NOMO-1 treated with dmso at 0.1 percent for 144 hours (cell line): ENCODE measurements at regions not wholly inside any gene's neighbourhood (a gene's known extent, or its start where the extent isn't known, plus 50 kb on each side); places are given as distances from the start of the nearest gene placed in this dataset.

ENCODE experiments used
- DNase-seq: peaks from one replicate; lab custom pipeline; 2025; ENCODE audit not compliant: unreplicated experiment; lab: John Stamatoyannopoulos, UW

DNA sequence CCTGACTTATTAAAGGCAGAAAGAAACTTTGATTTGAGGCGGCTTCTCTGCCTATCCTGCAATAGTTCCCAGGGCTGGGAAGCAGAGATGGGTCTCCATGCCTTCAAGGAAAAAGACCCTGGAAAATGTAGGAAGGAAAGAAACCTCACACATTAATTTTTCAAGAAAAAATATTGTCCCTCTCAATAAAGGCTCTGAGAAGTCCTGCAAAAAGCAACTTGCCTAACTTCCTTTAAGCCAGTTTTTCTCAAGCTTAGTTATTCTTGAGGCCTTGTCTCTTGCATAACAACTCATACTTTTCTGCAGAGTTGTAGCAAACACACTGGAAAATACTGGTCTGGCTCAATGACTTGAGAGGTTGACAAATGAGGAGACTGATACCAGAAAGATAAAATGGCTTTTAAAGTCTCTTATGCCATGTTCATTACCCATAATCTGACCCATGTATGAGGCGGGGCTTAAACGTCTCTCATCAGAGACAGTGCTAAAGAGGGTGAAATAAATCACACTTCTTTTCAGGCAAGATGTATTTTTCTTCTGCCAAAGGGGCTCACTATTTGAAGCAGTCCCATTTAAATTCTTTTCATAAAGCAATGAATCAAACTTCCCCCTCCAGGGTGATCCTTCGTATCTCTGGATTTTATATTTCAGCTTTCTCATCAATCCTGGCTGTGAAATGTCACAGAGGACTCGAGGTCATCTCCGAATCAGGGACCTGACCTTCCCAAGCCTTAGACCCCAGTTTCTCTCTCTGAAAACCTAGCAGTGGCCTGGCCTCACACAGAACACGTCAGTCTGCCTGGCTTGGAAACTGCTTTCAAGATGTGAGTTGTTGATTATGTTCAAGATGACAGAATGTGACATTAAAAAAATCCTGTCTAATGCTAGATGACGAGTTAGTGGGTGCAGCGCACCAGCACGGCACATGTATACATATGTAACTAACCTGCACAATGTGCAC, 82.3 kb upstream of the KCNG1 start:
- DNase-seq: no peak

DNA sequence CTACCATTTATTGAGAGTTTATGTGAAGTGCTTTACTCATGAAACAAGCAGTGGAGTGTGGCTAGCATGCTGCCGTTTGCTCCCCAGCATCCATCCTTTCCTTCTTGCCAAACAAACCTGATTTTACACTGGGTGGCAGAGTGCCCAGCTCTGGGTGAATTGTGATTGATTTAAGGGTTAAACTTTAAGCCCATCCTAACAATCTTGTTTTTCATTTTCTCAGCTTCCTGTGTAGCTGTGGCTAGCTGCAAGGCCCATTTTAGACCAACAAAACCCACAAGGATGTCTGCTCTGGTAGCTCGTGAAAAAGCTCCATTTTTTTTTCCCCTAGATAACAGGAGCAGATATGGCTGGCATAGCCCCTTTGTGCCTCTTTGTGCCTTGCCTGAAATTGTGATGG, 77.7 kb upstream of the KCNG1 start:
- DNase-seq: no peak

DNA sequence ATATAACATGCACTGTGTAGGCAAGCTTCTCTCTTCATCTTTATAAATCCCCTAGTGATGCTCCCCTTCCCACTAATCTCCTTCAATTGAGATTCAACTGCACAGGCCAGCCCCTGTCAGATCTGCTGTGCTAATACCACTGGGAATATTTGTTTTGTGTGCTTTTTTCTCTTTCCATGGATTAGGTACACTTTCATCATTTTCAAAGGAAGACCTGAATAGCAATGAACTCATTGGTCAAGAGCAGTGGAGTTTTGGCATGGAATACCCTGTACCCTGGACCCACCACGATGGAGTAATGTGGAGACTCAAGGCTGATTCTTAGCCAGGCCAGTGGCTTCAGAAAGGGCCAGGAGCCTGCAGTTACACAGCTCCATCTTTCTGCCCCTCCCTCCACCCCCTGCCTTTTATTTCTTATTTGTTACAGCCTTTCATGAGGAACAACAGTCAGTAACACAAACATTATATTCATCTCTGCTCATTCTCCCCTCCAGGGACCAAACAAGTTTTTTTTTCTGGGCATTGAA, 75.4 kb upstream of the KCNG1 start:
- no peak for DNase-seq

DNA sequence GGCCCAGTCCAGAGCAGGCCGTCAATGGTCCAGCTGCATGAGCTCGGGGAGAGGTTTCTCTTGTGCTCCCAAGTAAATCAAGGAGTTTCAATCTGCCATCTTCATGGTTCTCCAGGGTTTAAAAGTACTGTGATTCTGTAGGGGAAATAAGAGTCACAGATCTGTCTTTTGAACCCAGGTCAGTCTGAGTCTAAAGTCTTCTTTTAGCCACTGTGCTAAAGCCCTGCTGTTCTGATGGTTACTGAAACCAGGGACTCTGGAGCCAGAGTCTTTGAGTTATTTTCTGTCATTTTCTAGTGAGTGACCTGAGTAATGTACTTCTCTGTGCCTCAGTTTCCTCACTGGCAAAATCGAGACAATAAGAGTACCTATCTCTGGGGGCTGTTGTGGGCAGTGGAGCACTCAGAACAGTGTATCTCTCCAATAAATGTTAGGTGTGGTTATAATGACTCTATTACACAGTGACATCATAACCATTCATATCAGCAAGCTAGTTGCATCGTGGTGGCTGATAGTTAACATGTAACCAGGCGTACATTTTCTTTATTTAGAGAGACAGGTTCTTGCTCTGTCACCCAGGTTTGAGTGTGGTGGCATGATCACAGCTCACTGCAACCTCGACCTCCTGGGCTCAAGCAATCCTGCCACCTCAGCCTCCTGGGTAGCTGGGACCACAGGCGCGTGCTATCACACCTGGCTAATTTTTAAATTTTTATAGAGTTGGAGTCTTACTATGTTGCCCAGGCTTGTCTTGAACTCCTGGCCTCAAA, 74.6 kb upstream of the KCNG1 start:
- no peak for DNase-seq

DNA sequence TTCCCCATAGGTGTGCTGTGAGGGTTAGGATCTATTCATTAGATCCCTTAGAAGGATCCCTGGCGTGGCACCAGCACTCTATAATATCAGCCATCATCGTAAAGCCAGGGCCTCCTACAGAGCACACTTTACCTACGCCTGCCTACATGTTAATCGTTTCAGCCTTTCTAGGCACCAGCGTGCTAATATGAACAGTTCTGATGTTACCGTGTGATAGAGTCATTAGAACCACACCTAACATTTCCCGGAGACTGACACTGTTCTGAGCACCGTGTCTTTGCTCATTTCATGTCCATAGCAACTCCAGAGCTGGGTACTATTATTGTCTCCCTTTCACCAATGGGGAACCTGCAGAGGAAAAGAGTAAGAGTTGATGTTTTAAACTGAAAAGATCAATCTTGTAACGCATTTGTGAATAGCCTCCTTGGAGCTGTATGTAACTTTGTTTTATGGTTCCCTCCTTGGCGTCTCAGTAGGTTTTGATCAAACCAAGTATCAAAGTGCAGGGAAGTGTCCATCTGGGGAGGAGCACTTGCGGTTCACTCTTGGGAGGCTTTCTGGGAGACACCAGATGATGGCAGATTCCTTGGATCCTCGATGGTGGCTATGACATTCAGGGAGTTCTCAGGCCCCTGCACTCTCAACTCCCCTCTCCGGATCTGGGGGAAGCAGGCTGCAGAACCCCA, 73.8 kb upstream of the KCNG1 start:
- DNase-seq: no peak

DNA sequence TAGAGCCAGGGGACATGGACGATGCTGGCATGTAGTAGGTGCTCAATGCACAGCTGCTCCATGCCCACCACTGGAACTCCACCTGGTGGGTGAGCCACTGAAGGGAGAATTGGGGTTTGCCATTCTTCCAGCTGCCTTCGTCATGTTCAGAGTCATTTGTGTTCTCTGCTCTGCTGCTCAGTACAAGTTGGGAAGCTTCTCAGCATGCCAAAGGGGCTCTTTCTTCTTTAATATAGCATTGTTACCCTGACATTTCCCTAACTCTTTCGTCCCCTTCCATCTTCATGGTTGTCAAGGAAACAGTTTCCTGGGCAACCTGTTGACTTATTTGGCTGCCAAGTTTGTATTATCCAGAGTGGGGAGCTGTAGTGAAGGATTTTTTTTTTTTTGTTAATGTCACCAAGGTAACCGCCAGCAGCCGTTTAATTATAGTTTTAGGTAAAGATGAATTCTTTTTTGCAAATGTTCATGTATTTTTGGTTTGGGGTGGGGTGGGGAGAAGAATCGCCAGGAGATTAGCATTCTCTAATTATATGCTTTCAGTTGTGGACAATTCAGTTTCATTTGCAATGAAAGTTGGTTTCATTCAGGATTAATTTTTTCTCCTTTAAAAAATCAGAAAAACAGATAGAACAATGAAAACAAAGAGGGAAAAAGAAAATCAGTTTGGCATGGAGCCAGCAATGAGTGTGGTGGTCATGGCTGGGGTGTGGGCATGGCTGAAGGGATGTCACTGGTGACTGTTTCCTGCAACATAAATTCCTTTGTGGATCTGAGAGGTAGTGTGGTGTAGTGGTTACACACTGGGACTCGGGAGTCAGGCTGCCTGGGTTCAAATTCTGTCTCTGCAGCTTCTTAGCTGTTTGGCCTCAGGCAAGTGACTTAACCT, 73.0 kb upstream of the KCNG1 start:
- no peak for DNase-seq

DNA sequence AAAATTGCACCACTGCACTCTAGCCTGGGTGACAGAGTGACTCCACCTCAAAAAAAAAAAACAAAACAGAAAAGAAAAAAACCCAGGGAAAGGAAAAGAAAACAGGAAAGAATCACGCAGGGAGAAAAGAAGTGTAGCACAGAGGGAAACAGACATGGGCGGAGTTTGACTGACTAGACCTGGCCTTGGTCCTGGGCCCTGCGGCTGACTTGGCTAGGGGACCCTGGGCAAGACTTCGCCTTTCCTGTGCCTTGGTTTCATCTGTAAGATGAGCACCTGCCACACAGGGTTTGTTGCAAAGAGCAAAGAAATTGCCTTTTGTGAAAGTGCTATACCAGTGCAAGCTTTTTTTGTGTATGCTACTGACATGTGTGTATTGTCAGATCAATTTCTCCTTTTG, 71.3 kb upstream of the KCNG1 start:
- DNase-seq: no peak

DNA sequence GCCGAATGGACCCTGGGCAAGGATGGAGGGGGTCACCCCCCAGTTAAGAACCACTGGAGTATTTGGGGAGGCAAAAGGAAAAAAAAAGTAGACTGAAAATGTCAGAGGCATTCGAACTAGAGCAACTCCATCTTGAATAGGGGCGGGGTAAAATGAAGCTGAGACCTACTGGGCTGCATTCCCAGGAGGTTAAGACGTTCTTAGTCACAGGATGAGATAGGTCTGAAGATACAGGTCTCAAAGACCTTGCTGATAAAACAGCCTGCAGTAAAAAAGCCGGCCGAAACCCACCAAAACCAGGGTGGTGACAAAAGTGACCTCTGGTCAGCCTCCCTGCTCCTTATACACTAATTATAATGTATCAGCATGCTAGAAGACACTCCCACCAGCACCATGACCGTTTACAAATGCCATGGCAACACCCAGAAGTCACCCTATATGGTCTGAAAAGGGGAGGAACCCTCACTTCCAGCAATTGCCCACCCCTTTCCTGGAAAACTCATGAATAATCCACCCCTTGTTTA, 70.4 kb upstream of the KCNG1 start:
- DNase-seq: no peak

DNA sequence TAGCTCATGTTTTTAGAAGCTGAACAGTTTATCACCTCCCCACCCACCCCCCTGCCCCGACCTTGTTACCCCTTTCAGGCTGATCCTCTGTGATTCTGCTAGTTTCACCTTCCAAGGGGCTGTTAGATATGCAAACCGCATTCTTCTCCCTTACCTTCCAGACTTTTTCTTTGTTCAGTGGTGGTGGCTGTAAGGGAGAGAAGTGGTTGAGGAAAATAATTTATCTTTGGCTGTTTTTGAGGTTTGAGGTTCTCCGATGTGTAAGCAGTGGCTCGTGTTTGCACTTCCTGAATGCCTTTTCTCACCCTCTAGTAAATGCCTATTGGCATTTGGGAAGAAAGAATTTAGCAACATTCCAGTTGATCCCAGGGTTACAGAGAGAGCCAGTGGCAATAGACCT, 69.4 kb upstream of the KCNG1 start:
- DNase-seq: no peak

DNA sequence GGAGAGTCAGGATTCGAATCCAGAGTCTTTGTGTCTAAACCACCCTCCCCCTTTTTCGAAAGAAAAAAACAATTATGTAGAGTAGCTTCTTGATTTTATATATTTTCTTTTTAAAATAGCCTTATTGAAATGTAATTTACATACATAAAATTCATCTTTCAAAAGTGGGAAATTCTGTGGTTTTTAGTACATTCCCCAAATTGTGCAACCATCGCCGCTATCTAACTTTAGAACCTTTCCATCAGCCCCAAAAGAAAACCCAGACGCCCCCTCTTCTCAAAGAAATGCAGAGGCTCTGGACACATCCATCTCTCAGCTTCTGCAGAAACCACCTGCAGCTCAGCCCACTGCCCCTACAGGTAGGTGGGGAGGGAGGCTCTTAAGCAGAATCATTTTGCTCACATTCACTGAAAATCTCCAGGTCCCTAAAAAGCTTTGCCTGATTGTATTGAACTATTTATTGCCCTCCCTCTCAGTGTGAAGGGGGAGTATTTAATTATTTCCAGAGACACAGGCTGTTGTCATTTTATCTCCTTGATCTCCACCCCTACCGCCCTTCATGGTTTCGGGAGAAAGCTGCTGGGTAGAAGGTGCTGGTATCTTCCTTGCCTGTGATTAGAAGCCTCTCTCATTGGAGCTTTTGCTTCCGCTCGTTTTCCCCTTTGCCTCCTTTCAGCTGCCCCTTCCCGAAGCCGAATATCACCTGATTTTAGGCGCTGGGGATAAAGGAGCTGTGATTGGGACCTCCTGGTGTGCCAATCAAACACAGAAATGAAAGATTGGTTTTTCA, 68.7 kb upstream of the KCNG1 start:
- no peak for DNase-seq

DNA sequence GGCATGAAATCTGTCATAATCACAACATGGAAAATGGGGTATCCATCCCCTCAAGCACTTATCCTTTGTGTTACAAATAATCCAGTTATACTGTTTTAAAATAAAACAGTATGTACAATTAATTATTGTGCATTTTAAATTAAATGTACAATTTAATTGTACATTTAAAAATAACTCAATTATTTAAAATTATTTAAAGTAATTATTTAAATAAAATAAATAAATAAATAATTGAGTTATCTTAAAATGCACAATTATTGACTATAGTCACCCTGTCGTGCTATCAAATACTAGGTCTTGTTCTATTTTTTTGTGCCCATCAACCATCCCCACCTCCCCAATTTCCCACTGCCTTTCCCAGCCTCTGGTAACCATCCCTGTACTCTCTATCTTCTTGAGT, 66.9 kb upstream of the KCNG1 start:
- no peak for DNase-seq

DNA sequence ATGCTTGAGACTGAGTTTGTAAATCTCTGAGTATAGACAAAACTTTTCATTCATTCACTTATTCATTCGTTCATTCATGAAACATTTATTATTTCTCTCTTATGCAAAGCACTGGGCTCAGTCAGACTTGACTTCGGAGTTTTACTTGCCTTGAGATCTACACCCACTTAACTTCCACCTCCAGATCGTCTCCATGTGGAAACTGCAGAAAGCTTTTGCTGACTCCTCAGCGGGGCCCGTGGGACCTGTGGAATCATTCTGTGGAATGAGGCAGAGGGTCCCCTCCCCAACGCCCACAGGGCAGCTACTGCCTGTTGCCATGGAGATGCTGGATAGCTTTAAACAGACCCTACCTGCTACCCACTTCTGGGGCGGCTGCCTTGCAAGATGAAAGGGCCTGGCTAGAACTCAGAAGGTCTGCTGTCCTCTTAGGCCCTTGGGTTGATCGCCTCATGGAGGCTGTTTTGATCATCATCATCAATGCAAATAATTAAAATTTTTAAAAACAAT, 66.4 kb upstream of the KCNG1 start:
- no peak for DNase-seq

DNA sequence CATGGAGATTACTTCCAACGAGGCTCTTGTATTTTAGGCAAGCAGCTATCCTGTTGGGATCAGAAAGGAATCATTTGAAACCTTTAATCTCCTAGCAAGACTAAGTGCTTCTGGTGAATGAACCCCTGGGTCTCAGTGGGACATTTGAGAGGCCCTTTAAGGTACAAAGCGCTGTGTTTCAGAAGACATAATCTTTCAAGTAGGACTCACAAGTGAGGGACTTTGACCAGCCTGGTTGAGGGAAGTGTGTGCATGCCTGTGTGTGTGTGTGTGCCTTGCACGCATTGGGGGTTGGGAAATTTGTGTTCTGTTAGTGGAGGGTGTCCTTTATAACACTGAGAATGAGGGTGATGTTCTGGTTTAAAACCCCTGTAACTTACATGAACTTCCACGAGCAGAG, 64.4 kb upstream of the KCNG1 start:
- DNase-seq: no peak

DNA sequence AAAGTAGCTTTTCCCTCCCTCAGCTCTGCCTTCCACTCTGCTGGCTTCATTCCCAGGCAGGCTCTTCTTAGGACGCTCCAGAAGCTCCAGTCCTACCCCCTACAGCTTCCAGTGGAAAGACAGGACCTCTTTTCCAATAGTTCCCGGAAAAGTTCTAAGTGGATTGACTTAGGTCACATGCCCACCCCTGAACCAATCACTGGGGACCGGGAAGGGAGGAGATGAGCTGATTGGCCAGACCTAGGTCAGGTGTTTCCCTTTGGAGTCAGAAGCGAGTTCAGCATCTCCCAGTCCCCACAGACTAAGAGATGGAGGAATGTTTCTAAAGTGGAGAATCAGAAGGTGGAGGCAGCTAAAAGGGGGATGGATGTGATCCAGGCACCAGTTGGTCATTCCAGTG, 62.9 kb upstream of the KCNG1 start:
- no peak for DNase-seq

DNA sequence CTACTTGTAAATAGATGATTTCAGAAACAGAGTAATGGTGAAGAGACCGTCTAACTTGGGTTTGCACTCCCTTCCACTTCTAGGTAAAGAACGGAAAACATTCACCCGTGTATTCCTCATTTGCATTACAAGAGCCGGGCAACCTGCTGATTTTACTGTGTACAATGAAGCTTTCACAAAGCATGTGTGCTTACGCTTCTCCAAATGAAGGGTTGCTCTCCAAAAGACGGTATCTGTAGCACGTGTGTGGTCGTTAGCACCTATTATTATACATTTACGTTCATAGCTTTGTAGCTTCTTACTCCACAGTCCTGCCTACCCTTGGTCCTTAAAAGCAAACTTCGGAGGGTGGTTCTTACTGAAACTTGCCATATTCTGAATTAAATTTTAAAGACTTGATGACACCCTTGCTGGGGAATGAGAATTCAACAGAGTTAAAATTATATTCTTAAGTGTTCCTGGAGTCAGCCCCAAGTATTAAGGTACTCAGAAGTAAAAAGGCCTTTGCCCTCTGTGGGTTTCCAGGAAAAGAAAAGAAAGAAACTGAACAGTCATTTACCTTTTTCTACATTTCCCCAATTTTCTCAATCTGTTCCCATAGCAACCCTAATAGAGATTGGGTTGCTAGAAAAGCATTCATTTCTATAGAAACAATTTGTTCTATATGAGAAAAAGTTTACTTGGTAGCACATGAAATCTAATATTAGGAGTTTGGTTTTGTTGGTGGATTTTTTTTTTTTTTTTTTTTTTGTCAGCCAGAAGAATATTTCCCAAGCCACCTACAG, 61.9 kb upstream of the KCNG1 start:
- no peak for DNase-seq

DNA sequence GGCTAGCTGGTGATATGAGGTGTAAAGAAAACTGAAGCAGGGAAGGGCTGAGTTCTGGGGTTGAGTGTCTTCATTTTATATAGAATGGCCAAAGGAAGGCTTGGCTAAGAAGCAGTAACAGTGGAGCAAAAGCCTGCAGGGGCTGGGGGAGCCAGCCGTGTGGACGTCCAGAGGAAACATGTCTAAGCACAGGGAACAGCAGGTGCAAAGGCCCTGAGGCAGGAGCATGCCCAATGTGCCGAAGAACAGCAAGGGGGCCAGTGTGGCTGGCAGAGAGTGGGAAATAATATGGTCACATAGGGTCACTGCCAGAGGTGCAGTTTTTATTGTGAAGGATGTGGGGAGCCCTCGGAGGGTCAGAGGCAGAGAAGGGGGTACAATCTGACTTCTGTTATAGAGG, 60.5 kb upstream of the KCNG1 start:
- DNase-seq: no peak

DNA sequence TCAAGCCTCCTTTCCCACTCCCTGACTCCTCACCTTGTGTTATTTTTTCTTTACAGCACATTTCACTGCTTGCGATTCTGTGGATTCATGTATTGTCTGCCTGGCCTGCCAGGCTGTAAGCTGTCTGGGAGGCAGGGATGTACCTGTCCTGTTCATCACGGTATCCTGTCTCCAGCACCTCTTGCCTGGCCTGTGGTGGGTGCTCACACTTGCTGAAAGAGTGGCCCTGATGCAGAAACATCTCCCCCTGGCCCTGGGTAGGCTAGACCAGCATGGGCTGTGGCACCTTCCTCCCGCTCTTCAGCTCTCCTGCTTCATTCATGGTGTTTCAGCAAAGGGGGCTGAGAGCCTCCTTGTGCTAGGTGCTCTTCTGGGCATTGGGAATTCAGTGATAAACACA, 60.1 kb upstream of the KCNG1 start:
- no peak for DNase-seq

DNA sequence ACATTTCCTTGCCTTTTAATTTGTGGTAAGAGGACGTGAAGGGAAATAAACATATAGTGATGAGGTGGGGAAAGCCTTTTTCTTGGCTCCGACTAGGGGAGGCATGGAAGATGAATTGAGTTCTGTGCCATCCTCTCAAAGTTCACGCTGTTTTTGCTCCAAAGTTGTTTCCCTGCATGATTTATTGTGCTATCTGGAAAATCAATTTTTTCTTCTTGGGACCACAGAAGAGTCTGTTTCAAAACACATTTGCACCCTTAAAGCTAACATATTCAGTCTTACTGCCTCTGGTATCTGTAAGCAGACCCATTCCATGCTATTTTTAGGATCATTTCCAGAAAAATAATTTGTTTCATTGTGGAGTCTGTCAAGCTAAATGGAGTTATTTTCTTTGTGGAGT, 57.6 kb upstream of the KCNG1 start:
- DNase-seq: no peak
